Endothelial cell of umbilical vein (primary cell): ENCODE measurements at regions not wholly inside any gene's neighbourhood (a gene's known extent, or its start where the extent isn't known, plus 50 kb on each side); places are given as distances from the start of the nearest gene placed in this dataset.

ENCODE experiments used
- BruUV-seq: library from RNA; stranded (reverse); fragments of 400-500 nt; replicated peaks from 2 replicates; lab custom pipeline; 2021; lab: Mats Ljungman, UMichigan
- CTCF ChIA-PET: fragments of 300-600, 350-600 bp; sonication (Branson Sonifier 250); formaldehyde crosslinking; loops from one replicate; lab custom pipeline; 2021; ENCODE audit warnings: antibody characterized with exemption, inconsistent platforms; lab: Charles Lee
- POLR2A ChIA-PET: fragments of 300-600, 350-600 bp; sonication (Branson Sonifier 250); formaldehyde crosslinking; loops from one replicate; lab custom pipeline; 2021; ENCODE audit warnings: antibody characterized with exemption, inconsistent platforms; lab: Charles Lee
- DNase-seq: peaks from one replicate; pipeline ENCODE4 v3.0.0-alpha.2; 2011; ENCODE audit warnings: low read depth, low spot score
- FAIRE-seq: peaks from 2 replicates; lab custom pipeline; 2011; peaks lifted over from hg19 to GRCh38; lab: Jason Lieb, UNC
- H2AFZ ChIP-seq: 2 replicates; pipeline ENCODE4 v1.6.0; 2012; ENCODE audit warnings: low read depth, low read length, control low read depth, inconsistent platforms
- H3K27ac ChIP-seq: 2 replicates; pipeline ENCODE4 v1.5.1; 2011; ENCODE audit warnings: low read depth, mild to moderate bottlenecking, control low read depth, low read length, moderate library complexity; ENCODE audit not compliant: insufficient read depth
- H3K27me3 ChIP-seq, 2 experiments: 2 replicates each; pipeline versions ENCODE4 v1.6.0 to v1.6.1; 2011; ENCODE audit warnings: low read length in 2 of 2, mixed read lengths in 1 of 2; ENCODE audit not compliant: control insufficient read depth in 2 of 2, insufficient read depth in 2 of 2
- H3K36me3 ChIP-seq, 2 experiments: 2 replicates in 1 of 2; 3 replicates in 1 of 2; pipeline ENCODE4 v1.5.1; 2011; ENCODE audit warnings: low read length in 2 of 2, mild to moderate bottlenecking in 1 of 2, moderate library complexity in 1 of 2; ENCODE audit not compliant: control insufficient read depth in 2 of 2, insufficient read depth in 2 of 2; ENCODE audit errors: extremely low read depth in 1 of 2
- H3K4me1 ChIP-seq: 3 replicates; pipeline ENCODE4 v1.5.1; 2011; ENCODE audit warnings: mild to moderate bottlenecking, low read length; ENCODE audit not compliant: control insufficient read depth, insufficient read depth; ENCODE audit errors: extremely low read depth
- H3K4me2 ChIP-seq: 2 replicates; pipeline ENCODE4 v1.6.1; 2011; ENCODE audit warnings: low read length, control low read depth, mixed read lengths; ENCODE audit not compliant: insufficient read depth
- H3K4me3 ChIP-seq, 3 experiments: fragments of 200-600 bp in 1 of 3; sonication (generic), shearing (Covaris generic) in 1 of 3; replicated peaks in 1 of 3; 2 replicates each; pipeline ENCODE4 v1.5.1; 2011 to 2016; ENCODE audit warnings: control low read depth in 3 of 3, low read length in 3 of 3, mild to moderate bottlenecking in 2 of 3, inconsistent platforms in 1 of 3, low read depth in 1 of 3, moderate library complexity in 1 of 3; ENCODE audit not compliant: insufficient read depth in 1 of 3
- H3K79me2 ChIP-seq: 2 replicates; pipeline ENCODE4 v1.6.0; 2012; ENCODE audit warnings: low read length, inconsistent platforms; ENCODE audit not compliant: control insufficient read depth, insufficient read depth
- H3K9ac ChIP-seq: replicated peaks from 2 replicates; pipeline ENCODE3; 2011; ENCODE audit warnings: low read length, control low read depth; ENCODE audit not compliant: insufficient read depth; ENCODE audit errors: extremely low read depth
- H3K9me1 ChIP-seq: replicated peaks from 3 replicates; pipeline ENCODE4 v1.6.0; 2011; ENCODE audit warnings: mild to moderate bottlenecking, low read length; ENCODE audit not compliant: control insufficient read depth, insufficient read depth; ENCODE audit errors: extremely low read depth
- H3K9me3 ChIP-seq: replicated peaks from 2 replicates; pipeline ENCODE4 v1.5.1; 2012; ENCODE audit warnings: low read length, inconsistent platforms; ENCODE audit not compliant: control insufficient read depth, insufficient read depth
- H4K20me1 ChIP-seq: replicated peaks from 2 replicates; pipeline ENCODE3; 2011; ENCODE audit warnings: mild to moderate bottlenecking, low read length; ENCODE audit not compliant: control insufficient read depth, insufficient read depth; ENCODE audit errors: extremely low read depth
- CTCF ChIP-seq, 2 donors: IDR thresholded peaks; 1 replicate in 1 of 2; 2 replicates in 1 of 2; pipeline ENCODE4 v1.5.1; 2011; ENCODE audit warnings: low read length in 2 of 2, mild to moderate bottlenecking in 2 of 2, moderate library complexity in 2 of 2, control low read depth in 1 of 2, inconsistent platforms in 1 of 2, low read depth in 1 of 2; ENCODE audit not compliant: insufficient read depth in 1 of 2; ENCODE audit errors: extremely low read depth in 1 of 2
- EZH2 ChIP-seq: IDR thresholded peaks from 2 replicates; pipeline ENCODE4 v1.6.1; 2012; ENCODE audit warnings: borderline replicate concordance, low read depth, mild to moderate bottlenecking, moderate library complexity, low read length, inconsistent platforms; ENCODE audit not compliant: severe bottlenecking
- FOS ChIP-seq: IDR thresholded peaks from 2 replicates; pipeline ENCODE4 v1.6.1; 2011; ENCODE audit warnings: mild to moderate bottlenecking, low read length, moderate library complexity, borderline replicate concordance; ENCODE audit not compliant: insufficient read depth
- GATA2 ChIP-seq: IDR thresholded peaks from 2 replicates; pipeline ENCODE4 v1.7.0; 2011; ENCODE audit warnings: low read depth, mild to moderate bottlenecking, moderate library complexity, mixed read lengths, low read length; ENCODE audit not compliant: insufficient read length, insufficient read depth
- JUN ChIP-seq: IDR thresholded peaks from 2 replicates; pipeline ENCODE4 v1.6.1; 2011; ENCODE audit warnings: borderline replicate concordance, low read depth; ENCODE audit not compliant: insufficient read length, insufficient read depth
- MAX ChIP-seq: IDR thresholded peaks from 2 replicates; pipeline ENCODE4 v1.6.1; 2011; ENCODE audit not compliant: insufficient read depth, insufficient read length
- MYC ChIP-seq: IDR thresholded peaks from one replicate; pipeline ENCODE4 v1.6.1; 2011; ENCODE audit warnings: mild to moderate bottlenecking, low read depth, low read length
- POLR2A ChIP-seq: IDR thresholded peaks from 2 replicates; pipeline ENCODE4 v1.6.1; 2012; ENCODE audit warnings: low read depth, mild to moderate bottlenecking, control low read depth, low read length
- POLR2AphosphoS5 ChIP-seq: IDR thresholded peaks from 2 replicates; pipeline ENCODE4 v1.6.1; 2012; ENCODE audit warnings: low read depth, mild to moderate bottlenecking, control low read depth, low read length, moderate library complexity; ENCODE audit not compliant: insufficient read depth
- dilution Hi-C: fragments of 300-500 bp; cut with MboI; formaldehyde crosslinking; loops from one replicate; pipeline ENCODE4 v1.15.0; 2019; ENCODE audit warnings: low sequenced_read_pairs; ENCODE audit not compliant: extremely low pct_ligation_motif_present
- intact Hi-C: fragments of 100-400 bp; cut with micrococcal nuclease; formaldehyde crosslinking; loops from one replicate; pipeline ENCODE4 v1.10.0; 2022

- H3K4me2 ChIP-seq = no peak overlapping the region
- H3K27ac ChIP-seq = no peak overlapping the region
- POLR2A ChIA-PET = no interaction called here
- no peak for TF ChIP-seq MYC
- no peak for TF ChIP-seq FOS
- no peak for TF ChIP-seq MAX
- no peak for TF ChIP-seq CTCF (IDR thresholded peaks at IDR 0.05; ENCODE audit: extremely low read depth in 1 of 2, insufficient read depth in 1 of 2, low read depth in 1 of 2, low read length in 2 of 2)
- TF ChIP-seq EZH2 = no peak
- no peak for TF ChIP-seq POLR2AphosphoS5
- TF ChIP-seq JUN = no peak
- no peak for TF ChIP-seq POLR2A
- no peak for TF ChIP-seq GATA2
- H3K9me1 ChIP-seq = no peaks in the 10 kb centered on the region
- H3K4me3 ChIP-seq = no peak overlapping the region
- H3K4me1 ChIP-seq = no peaks in the 10 kb centered on the region
- H3K9ac ChIP-seq = no peak overlapping the region
- H2AFZ ChIP-seq = no peak overlapping the region
- FAIRE-seq (no peak), DNase-seq (no peak)
- no peaks in the 10 kb centered on the region for H3K9me3 ChIP-seq
- CTCF ChIA-PET = no interaction called here
- no peaks in the 10 kb centered on the region for H3K27me3 ChIP-seq
- no peaks in the 10 kb centered on the region for H3K79me2 ChIP-seq
- dilution Hi-C loops (no loop called here), intact Hi-C loops (no loop called here)
- BruUV-seq = no TSS peak
- H4K20me1 ChIP-seq = no peaks in the 10 kb centered on the region
- no peaks in the 10 kb centered on the region for H3K36me3 ChIP-seq
Observed at GRCh38 chr2:145360129-145360790, 840.3 kb upstream of the ZEB2 start.
